Ovary (tissue), 7 donors: ENCODE measurements at regions not wholly inside any gene's neighbourhood (a gene's known extent, or its start where the extent isn't known, plus 50 kb on each side); places are given as distances from the start of the nearest gene placed in this dataset.

Experiments
- DNase-seq, 5 donors: peaks; one replicate each; pipeline ENCODE4 v3.0.0-alpha.2; 2019 to 2020
- H3K27ac ChIP-seq, 2 donors: fragments of 200-600 bp; one replicate each; pipeline versions ENCODE4 v1.5.1 to v1.8.0; 2019 to 2022
- H3K27me3 ChIP-seq: fragments of 200-600 bp; one replicate; pipeline ENCODE4 v1.8.0; 2022
- H3K36me3 ChIP-seq: fragments of 200-600 bp; sonication (generic); one replicate; pipeline ENCODE4 v1.5.1; 2019
- H3K4me1 ChIP-seq: one replicate; pipeline ENCODE4 v1.8.1; 2013; ENCODE audit warnings: mild to moderate bottlenecking, moderate library complexity; ENCODE audit not compliant: insufficient read depth
- H3K4me3 ChIP-seq: fragments of 200-600 bp; sonication (generic); one replicate; pipeline ENCODE4 v1.5.1; 2017
- H3K9me3 ChIP-seq, 2 donors: fragments of 200-600 bp in 1 of 2; sonication (generic) in 1 of 2; one replicate each; pipeline versions ENCODE4 v1.5.1 to v1.8.1; 2013 to 2019; ENCODE audit warnings: mild to moderate bottlenecking in 1 of 2, moderate library complexity in 1 of 2
- CTCF ChIP-seq, 3 donors: fragments of 450-650 bp in 2 of 3; fragments of 200-600 bp in 1 of 3; IDR thresholded peaks; one replicate each; pipeline versions ENCODE4 v1.5.1 to v1.8.0; 2016 to 2022; ENCODE audit warnings: antibody characterized with exemption in 3 of 3, mild to moderate bottlenecking in 1 of 3
- EP300 ChIP-seq: sonication (generic); formaldehyde crosslinking; IDR thresholded peaks from one replicate; pipeline ENCODE4 v1.6.1; 2017; ENCODE audit warnings: antibody characterized with exemption
- POLR2A ChIP-seq: fragments of 450-650 bp; IDR thresholded peaks from one replicate; pipeline ENCODE4 v1.6.1; 2017; ENCODE audit warnings: antibody characterized with exemption, mild to moderate bottlenecking, moderate library complexity
- WGBS, 3 donors: extraction: QIAGEN DNeasy Blood & Tissue Kit in 1 of 3; methylation state at CpG; one replicate each; pipeline versions ENCODE4 v1.1.5 to v1.1.7; 2013 to 2017; 5-methylcytosine and 5-hydroxymethylcytosine counted together
- intact Hi-C, 4 donors: fragments of 100-400 bp; cut with DNase I; formaldehyde crosslinking; loops; one replicate each; pipeline versions ENCODE4 v1.11.0 to v1.15.1; 2022 to 2023
- donor health status: DM: no; HTN: no; CAD: no; lungs with moderate emphysema.
- donor health status: DM: no; HTN: no; CAD: no.
- donor health status: Bipolar disorder and iron deficiency.
- donor health status: DM: no; HTN: no; CAD: no.
- donor health status: DM: yes; HTN: yes; CAD: no.

GRCh38 chr3:182636646-182637045 lies 156.7 kb upstream of the ATP11B start:
- H3K4me1 ChIP-seq = no peaks in the 10 kb centered on the region
- intact Hi-C loops = no loop called here
- no peak for TF ChIP-seq EP300
- no peak for TF ChIP-seq CTCF (IDR thresholded peaks at IDR 0.05)
- no peak for TF ChIP-seq POLR2A
- no peaks in the 10 kb centered on the region for H3K27me3 ChIP-seq
- H3K27ac ChIP-seq = no peak overlapping the region
- no peaks in the 10 kb centered on the region for H3K9me3 ChIP-seq
- 58 to 82% (median 73%) methylated on average over 1 of the region's 1 CpG for WGBS, 3 donors
- H3K36me3 ChIP-seq = no peaks in the 10 kb centered on the region
- no peak for DNase-seq
- no peak overlapping the region for H3K4me3 ChIP-seq

GRCh38 chr3:182637350-182638110 lies 155.8 kb upstream of the ATP11B start:
- Histone ChIP-seq H3K9me3 (no peaks in the 10 kb centered on the region), H3K4me1 (no peaks in the 10 kb centered on the region), H3K27ac (no peak overlapping the region), H3K27me3 (no peaks in the 10 kb centered on the region), H3K36me3 (no peaks in the 10 kb centered on the region), H3K4me3 (no peak overlapping the region)
- DNase-seq = no peak
- TF ChIP-seq POLR2A (no peak), EP300 (no peak)
- intact Hi-C loops = no loop called here
- WGBS, 3 donors = 16 to 23% (median 21%) methylated on average over 2 of the region's 2 CpGs

GRCh38 chr3:182644013-182644412 lies 149.3 kb upstream of the ATP11B start:
- intact Hi-C loops = no loop called here
- DNase-seq = no peak
- TF ChIP-seq CTCF (IDR thresholded peaks at IDR 0.05) = no peak
- no peak for TF ChIP-seq EP300
- TF ChIP-seq POLR2A = no peak

GRCh38 chr3:182644790-182645433 lies 148.4 kb upstream of the ATP11B start:
- DNase-seq = no peak
- H3K4me3 ChIP-seq = no peak overlapping the region
- no peaks in the 10 kb centered on the region for H3K4me1 ChIP-seq
- TF ChIP-seq EP300 (no peak), CTCF (IDR thresholded peaks at IDR 0.05) (no peak), POLR2A (no peak)
- H3K27ac ChIP-seq = no peak overlapping the region
- intact Hi-C loops = no loop called here
- no peaks in the 10 kb centered on the region for H3K9me3 ChIP-seq
- 88 to 92% (median 92%) methylated on average over 5 of the region's 5 CpGs for WGBS, 3 donors
- H3K36me3 ChIP-seq = no peaks in the 10 kb centered on the region
- H3K27me3 ChIP-seq = no peaks in the 10 kb centered on the region

More at GRCh38 chr3:182644013-182644412, 149.3 kb upstream of the ATP11B start:
- Histone ChIP-seq H3K9me3 (no peaks in the 10 kb centered on the region), H3K36me3 (no peaks in the 10 kb centered on the region), H3K27me3 (no peaks in the 10 kb centered on the region), H3K4me1 (no peaks in the 10 kb centered on the region), H3K4me3 (no peak overlapping the region), H3K27ac (no peak overlapping the region)
- WGBS, 3 donors = 72 to 74% (median 74%) methylated on average over 3 of the region's 3 CpGs

GRCh38 chr3:182650568-182651128 lies 142.7 kb upstream of the ATP11B start:
- Histone ChIP-seq H3K9me3 (no peaks in the 10 kb centered on the region), H3K27me3 (no peaks in the 10 kb centered on the region), H3K36me3 (no peaks in the 10 kb centered on the region), H3K27ac (no peak overlapping the region), H3K4me1 (no peaks in the 10 kb centered on the region), H3K4me3 (no peak overlapping the region)
- no peak for TF ChIP-seq EP300
- no peak for TF ChIP-seq POLR2A
- no peak for TF ChIP-seq CTCF (IDR thresholded peaks at IDR 0.05)
- intact Hi-C loops = no loop called here
- no peak for DNase-seq
- 85 to 90% (median 88%) methylated on average over 3 of the region's 3 CpGs for WGBS, 3 donors
